ENCODE measurements at regions not wholly inside any gene's neighbourhood (a gene's known extent, or its start where the extent isn't known, plus 50 kb on each side); places are given as distances from the start of the nearest gene placed in this dataset.

- RAD21 ChIA-PET (ENCODE audit: unreplicated experiment), result interaction anchor here (0.9 kb wide), 1 partner anchor 29 kb away, joined by 3 read pairs; no protein-coding TSS in a partner anchor
- POLR2A ChIA-PET, result no interaction called here
Measured at GRCh38 chr2:125427721-125428315, 1228.1 kb upstream of the GYPC start.

More at GRCh38 chr2:125427721-125428315, 1228.1 kb upstream of the GYPC start:
- ChIA-PET SMC1A (ENCODE audit: uncharacterized antibody, unreplicated experiment) (interaction anchor here (0.7 to 0.8 kb wide), 2 partner anchors 19 to 26 kb away, joined by 3 to 4 read pairs; no protein-coding TSS in a partner anchor), CTCF (interaction anchor here (0.6 kb wide), 1 partner anchor 243 kb away, joined by 3 read pairs; no protein-coding TSS in a partner anchor)
- Histone ChIP-seq H3K4me2 (ENCODE audit: control insufficient read depth, insufficient read depth) (no peak overlapping the region), H3K4me1 (ENCODE audit: control insufficient read depth, insufficient read depth, low read length) (no peaks in the 10 kb centered on the region), H3K9ac (ENCODE audit: control insufficient read depth, insufficient read depth, low read length) (no peak overlapping the region), H3K27ac (ENCODE audit: control insufficient read depth, insufficient read depth) (no peak overlapping the region), H4K20me1 (ENCODE audit: control insufficient read depth, insufficient read depth) (no peaks in the 10 kb centered on the region), H3K9me3 (replicated peaks; ENCODE audit: control insufficient read depth, insufficient read depth, low read length) (no peaks in the 10 kb centered on the region), H3K4me3 (no peak overlapping the region), H3K27me3 (replicated peaks in 1 of 2; ENCODE audit: control insufficient read depth in 2 of 2, insufficient read depth in 2 of 2, low read length in 1 of 2) (no peaks in the 10 kb centered on the region), H2AFZ (ENCODE audit: control insufficient read depth, low read depth, low read length) (no peak overlapping the region), H3K36me3 (ENCODE audit: control insufficient read depth in 2 of 2, insufficient read depth in 2 of 2, low read length in 1 of 2) (no peaks in the 10 kb centered on the region), H3K79me2 (ENCODE audit: control insufficient read depth, insufficient read depth, low read length) (no peaks in the 10 kb centered on the region)
- in situ Hi-C loops (cut with MboI), result no loop called here
- ATAC-seq (no peak), FAIRE-seq (no peak), DNase-seq (ENCODE audit: low read depth, low spot score) (no peak)
- intact Hi-C loops (cut with micrococcal nuclease; ENCODE audit: unreplicated experiment), result no loop called here
- BruUV-seq (replicated peaks), result no TSS peak
- 0% methylated on average over 1 of the region's 1 CpG for WGBS (ENCODE audit: insufficient coverage, insufficient replicate concordance, low lambda C conversion rate, missing lambda C conversion rate)
- no peak for TF ChIP-seq POLR2AphosphoS2 (IDR thresholded peaks at IDR 0.05; ENCODE audit: low read depth, low read length)
- TF ChIP-seq ZNF622 (IDR thresholded peaks at IDR 0.05), result no peak
- TF ChIP-seq SMAD1 (IDR thresholded peaks at IDR 0.05; ENCODE audit: low read depth, partially characterized antibody), result no peak
- no peak for TF ChIP-seq RELB (IDR thresholded peaks at IDR 0.05; ENCODE audit: low read depth)
- TF ChIP-seq STAT1 (conservative IDR thresholded peaks at IDR 0.05), result no peak
- no peak for TF ChIP-seq TCF7 (IDR thresholded peaks at IDR 0.05; ENCODE audit: borderline replicate concordance)
- TF ChIP-seq MLLT1 (IDR thresholded peaks at IDR 0.05), result no peak
- no peak for TF ChIP-seq NFIC (IDR thresholded peaks at IDR 0.05; ENCODE audit: low read depth, low read length)
- TF ChIP-seq MTA3 (IDR thresholded peaks at IDR 0.05; ENCODE audit: borderline replicate concordance, low read length), result no peak
- no peak for TF ChIP-seq NFYB (IDR thresholded peaks at IDR 0.05; ENCODE audit: insufficient read depth, low read depth, low read length)
- no peak for TF ChIP-seq ZBED1 (IDR thresholded peaks at IDR 0.05; ENCODE audit: borderline replicate concordance)
- no peak for TF ChIP-seq BACH1 (IDR thresholded peaks at IDR 0.05; ENCODE audit: borderline replicate concordance)
- TF ChIP-seq ZZZ3 (IDR thresholded peaks at IDR 0.05; ENCODE audit: control insufficient read depth, insufficient read length, low read depth), result no peak
- no peak for TF ChIP-seq IKZF1 (conservative IDR thresholded peaks at IDR 0.05)
- TF ChIP-seq CHD4 (IDR thresholded peaks at IDR 0.05), result no peak
- no peak for TF ChIP-seq STAT3 (IDR thresholded peaks at IDR 0.05; ENCODE audit: low read depth, low read length)
- TF ChIP-seq PKNOX1 (IDR thresholded peaks at IDR 0.05), result no peak

All from GM12878 (cell line).